Gastrocnemius medialis (tissue), 4 donors: ENCODE measurements at regions not wholly inside any gene's neighbourhood (a gene's known extent, or its start where the extent isn't known, plus 50 kb on each side); places are given as distances from the start of the nearest gene placed in this dataset.

Experiments
- CTCF ChIP-seq, 5 experiments: fragments of 450-650 bp in 3 of 5; fragments of 200-600 bp in 2 of 5; sonication (generic) in 2 of 5; IDR thresholded peaks in 4 of 5; conservative IDR thresholded peaks in 1 of 5; 1 replicate in 4 of 5; 2 replicates in 1 of 5; pipeline ENCODE4 v1.5.1; 2016 to 2019; ENCODE audit warnings: antibody characterized with exemption in 5 of 5, mild to moderate bottlenecking in 3 of 5, moderate library complexity in 3 of 5
- POLR2A ChIP-seq, 2 donors: fragments of 450-650 bp; IDR thresholded peaks; one replicate each; pipeline ENCODE4 v1.6.1; 2017; ENCODE audit warnings: antibody characterized with exemption in 2 of 2, mild to moderate bottlenecking in 2 of 2, moderate library complexity in 2 of 2

DNA sequence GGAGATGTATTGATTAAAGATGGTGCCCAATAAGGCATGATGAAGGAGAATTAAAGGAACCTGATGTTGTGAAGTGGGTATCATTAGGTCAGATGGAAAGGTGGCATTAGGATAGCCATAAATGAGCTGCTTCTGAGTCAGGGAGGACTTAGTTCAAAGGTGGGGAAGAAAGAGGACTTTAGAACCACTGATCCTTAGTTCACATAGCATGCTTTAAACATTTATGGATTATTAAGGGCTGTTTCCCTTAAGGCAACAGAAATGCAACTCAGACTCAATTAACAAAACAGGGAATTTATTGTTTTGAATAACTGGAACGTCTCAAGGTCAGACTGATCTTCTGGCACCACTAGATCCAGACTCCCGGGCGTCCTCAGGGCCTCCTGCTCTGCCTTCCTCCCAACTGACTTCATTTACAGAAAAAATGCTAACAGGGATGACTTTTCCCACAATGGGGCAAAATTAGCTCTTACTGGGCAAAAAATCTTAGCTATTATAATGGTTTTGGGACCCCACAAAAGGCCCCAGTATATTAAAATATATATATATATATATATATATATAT, 1526.0 kb downstream of the TBC1D22A start:
- TF ChIP-seq CTCF (IDR thresholded peaks at IDR 0.05 in 4 of 5, conservative IDR thresholded peaks at IDR 0.05 in 1 of 5) (no peak), POLR2A (IDR thresholded peaks at IDR 0.05) (no peak)
